ENCODE measurements at regions not wholly inside any gene's neighbourhood (a gene's known extent, or its start where the extent isn't known, plus 50 kb on each side); places are given as distances from the start of the nearest gene placed in this dataset.

DNA sequence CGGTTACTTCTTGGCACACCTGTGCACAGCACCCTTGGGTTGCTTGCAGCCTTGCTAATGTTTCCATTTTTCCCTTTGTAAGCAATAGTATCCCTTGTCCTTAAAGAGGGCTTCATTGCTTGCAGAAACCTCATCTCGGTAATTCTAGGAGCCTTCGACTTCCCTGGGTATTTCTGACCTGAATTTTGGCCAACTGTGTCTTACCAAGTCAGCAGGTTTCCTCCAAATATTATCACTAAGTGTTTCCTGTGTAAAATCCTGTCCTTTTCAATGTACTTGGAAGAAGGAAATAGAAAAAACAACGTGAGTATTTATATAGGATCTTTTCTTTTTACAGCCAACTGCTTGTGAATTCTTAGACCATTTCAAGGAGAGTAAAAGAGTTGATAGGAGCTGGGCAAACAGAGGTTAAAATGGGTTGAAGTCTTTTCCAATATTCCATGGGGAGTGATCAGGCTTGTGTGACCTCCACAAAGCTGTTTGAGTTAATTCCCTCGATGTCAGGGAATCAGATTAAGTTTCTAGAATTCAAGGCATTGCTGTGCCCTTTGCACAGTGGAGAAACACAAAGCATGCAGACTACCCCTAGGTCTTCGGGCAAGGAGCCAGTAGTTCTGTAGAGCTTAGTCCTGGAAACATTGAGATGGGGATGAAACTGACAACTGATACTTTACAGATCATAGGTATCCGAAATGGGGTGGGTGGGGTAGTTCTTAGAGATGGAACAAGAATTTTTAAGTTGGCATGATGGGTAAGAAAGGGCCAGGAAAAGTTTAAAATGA is 209.9 kb downstream of the CPE start:
- dilution Hi-C loops (cut with MboI; ENCODE audit: extremely low pct_ligation_motif_present, low sequenced_read_pairs): no loop called here
- H2AFZ ChIP-seq (ENCODE audit: low read depth, low read length): peak overlapping the region; percentile 55
- TF ChIP-seq JUN (IDR thresholded peaks at IDR 0.05; ENCODE audit: borderline replicate concordance, insufficient read depth, insufficient read length, low read depth): no peak
- no peak for TF ChIP-seq MYC (IDR thresholded peaks at IDR 0.05; ENCODE audit: low read depth, low read length)
- TF ChIP-seq, protein P1, sequence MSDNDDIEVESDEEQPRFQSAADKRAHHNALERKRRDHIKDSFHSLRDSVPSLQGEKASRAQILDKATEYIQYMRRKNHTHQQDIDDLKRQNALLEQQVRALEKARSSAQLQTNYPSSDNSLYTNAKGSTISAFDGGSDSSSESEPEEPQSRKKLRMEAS (IDR thresholded peaks at IDR 0.05; ENCODE audit: insufficient read depth, insufficient read length): no peak
- no peak for TF ChIP-seq POLR2AphosphoS5 (IDR thresholded peaks at IDR 0.05; ENCODE audit: insufficient read depth, low read depth, low read length)
- TF ChIP-seq POLR2A (IDR thresholded peaks at IDR 0.05; ENCODE audit: low read depth, low read length): no peak

DNA sequence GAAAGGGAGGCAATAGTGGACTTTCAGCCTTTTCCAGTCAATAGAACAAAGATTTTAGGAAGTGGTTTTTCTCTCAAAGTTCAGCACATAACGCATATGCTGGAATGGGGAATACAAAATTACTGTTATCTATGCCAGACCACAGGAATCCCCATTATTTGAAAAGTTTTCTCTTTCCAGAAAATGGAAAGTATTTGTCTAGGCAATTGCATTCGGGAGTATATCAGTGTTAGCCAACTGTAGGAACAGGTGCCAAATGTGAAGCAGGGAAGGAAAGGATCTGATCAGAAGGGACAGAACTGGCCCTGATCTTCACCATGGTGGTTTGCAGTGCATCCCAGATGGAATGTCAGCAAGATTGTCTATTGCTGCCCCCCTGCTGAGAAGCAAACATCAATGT is 213.6 kb downstream of the CPE start:
- Histone ChIP-seq H3K36me3 (ENCODE audit: control insufficient read depth in 2 of 2, extremely low read depth in 1 of 2, insufficient read depth in 2 of 2, low read length in 2 of 2) (no peaks in the 10 kb centered on the region), H3K4me3 (replicated peaks in 1 of 3; ENCODE audit: insufficient read depth in 1 of 3, low read depth in 1 of 3, low read length in 3 of 3) (no peak overlapping the region), H4K20me1 (replicated peaks; ENCODE audit: control insufficient read depth, extremely low read depth, insufficient read depth, low read length) (no peaks in the 10 kb centered on the region), H3K9me3 (replicated peaks; ENCODE audit: control insufficient read depth, insufficient read depth, low read length) (no peaks in the 10 kb centered on the region), H3K79me2 (ENCODE audit: control insufficient read depth, insufficient read depth, low read length) (no peaks in the 10 kb centered on the region), H3K4me2 (ENCODE audit: insufficient read depth, low read length) (no peak overlapping the region), H3K9ac (replicated peaks; ENCODE audit: extremely low read depth, insufficient read depth, low read length) (no peak overlapping the region), H3K9me1 (replicated peaks; ENCODE audit: control insufficient read depth, extremely low read depth, insufficient read depth, low read length) (no peaks in the 10 kb centered on the region), H3K27me3 (ENCODE audit: control insufficient read depth in 2 of 2, insufficient read depth in 2 of 2, low read length in 2 of 2) (no peaks in the 10 kb centered on the region), H2AFZ (ENCODE audit: low read depth, low read length) (no peak overlapping the region), H3K4me1 (ENCODE audit: control insufficient read depth, extremely low read depth, insufficient read depth, low read length) (peaks cover 7% of the 10 kb centered on the region), H3K27ac (ENCODE audit: insufficient read depth, low read depth, low read length) (no peak overlapping the region)
- no peak for DNase-seq (ENCODE audit: low read depth, low spot score)
- dilution Hi-C loops (cut with MboI; ENCODE audit: extremely low pct_ligation_motif_present, low sequenced_read_pairs) (no loop called here), intact Hi-C loops (cut with micrococcal nuclease) (no loop called here)
- ChIA-PET POLR2A (no interaction called here), CTCF (no interaction called here)
- FAIRE-seq: no peak
- TF ChIP-seq GATA2 (IDR thresholded peaks at IDR 0.05; ENCODE audit: insufficient read depth, insufficient read length, low read depth, low read length): no peak
- no peak for TF ChIP-seq MYC (IDR thresholded peaks at IDR 0.05; ENCODE audit: low read depth, low read length)
- TF ChIP-seq JUN (IDR thresholded peaks at IDR 0.05; ENCODE audit: borderline replicate concordance, insufficient read depth, insufficient read length, low read depth): no peak
- TF ChIP-seq, protein P2, sequence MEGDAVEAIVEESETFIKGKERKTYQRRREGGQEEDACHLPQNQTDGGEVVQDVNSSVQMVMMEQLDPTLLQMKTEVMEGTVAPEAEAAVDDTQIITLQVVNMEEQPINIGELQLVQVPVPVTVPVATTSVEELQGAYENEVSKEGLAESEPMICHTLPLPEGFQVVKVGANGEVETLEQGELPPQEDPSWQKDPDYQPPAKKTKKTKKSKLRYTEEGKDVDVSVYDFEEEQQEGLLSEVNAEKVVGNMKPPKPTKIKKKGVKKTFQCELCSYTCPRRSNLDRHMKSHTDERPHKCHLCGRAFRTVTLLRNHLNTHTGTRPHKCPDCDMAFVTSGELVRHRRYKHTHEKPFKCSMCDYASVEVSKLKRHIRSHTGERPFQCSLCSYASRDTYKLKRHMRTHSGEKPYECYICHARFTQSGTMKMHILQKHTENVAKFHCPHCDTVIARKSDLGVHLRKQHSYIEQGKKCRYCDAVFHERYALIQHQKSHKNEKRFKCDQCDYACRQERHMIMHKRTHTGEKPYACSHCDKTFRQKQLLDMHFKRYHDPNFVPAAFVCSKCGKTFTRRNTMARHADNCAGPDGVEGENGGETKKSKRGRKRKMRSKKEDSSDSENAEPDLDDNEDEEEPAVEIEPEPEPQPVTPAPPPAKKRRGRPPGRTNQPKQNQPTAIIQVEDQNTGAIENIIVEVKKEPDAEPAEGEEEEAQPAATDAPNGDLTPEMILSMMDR (IDR thresholded peaks at IDR 0.05; ENCODE audit: extremely low read depth in 1 of 2, insufficient read depth in 1 of 2, low read depth in 1 of 2, low read length in 2 of 2): no peak
- TF ChIP-seq EZH2 (IDR thresholded peaks at IDR 0.05; ENCODE audit: borderline replicate concordance, low read depth, low read length, severe bottlenecking): no peak
- TF ChIP-seq, protein P1 (IDR thresholded peaks at IDR 0.05; ENCODE audit: insufficient read depth, insufficient read length): no peak
- no peak for TF ChIP-seq POLR2A (IDR thresholded peaks at IDR 0.05; ENCODE audit: low read depth, low read length)
- no peak for TF ChIP-seq FOS (IDR thresholded peaks at IDR 0.05; ENCODE audit: borderline replicate concordance, insufficient read depth, low read length)
- TF ChIP-seq POLR2AphosphoS5 (IDR thresholded peaks at IDR 0.05; ENCODE audit: insufficient read depth, low read depth, low read length): no peak
- no TSS peak for BruUV-seq (replicated peaks)

More for the DNA sequence above, 209.9 kb downstream of the CPE start:
- H3K9me3 ChIP-seq (replicated peaks; ENCODE audit: control insufficient read depth, insufficient read depth, low read length): no peaks in the 10 kb centered on the region
- H3K9me1 ChIP-seq (replicated peaks; ENCODE audit: control insufficient read depth, extremely low read depth, insufficient read depth, low read length): no peaks in the 10 kb centered on the region
- no TSS peak for BruUV-seq (replicated peaks)
- ChIA-PET POLR2A (no interaction called here), CTCF (interaction anchor here (1.1 kb wide), 1 partner anchor 8 kb away, joined by 3 read pairs; no protein-coding TSS in a partner anchor)
- H3K27me3 ChIP-seq (ENCODE audit: control insufficient read depth in 2 of 2, insufficient read depth in 2 of 2, low read length in 2 of 2): no peaks in the 10 kb centered on the region
- DNase-seq (ENCODE audit: low read depth, low spot score) (peak; percentile 40), FAIRE-seq (peak; percentile 4)
- H3K36me3 ChIP-seq (ENCODE audit: control insufficient read depth in 2 of 2, extremely low read depth in 1 of 2, insufficient read depth in 2 of 2, low read length in 2 of 2): no peaks in the 10 kb centered on the region
- H3K79me2 ChIP-seq (ENCODE audit: control insufficient read depth, insufficient read depth, low read length): no peaks in the 10 kb centered on the region
- H3K9ac ChIP-seq (replicated peaks; ENCODE audit: extremely low read depth, insufficient read depth, low read length): no peak overlapping the region
- peaks cover 7% of the 10 kb centered on the region for H3K4me1 ChIP-seq (ENCODE audit: control insufficient read depth, extremely low read depth, insufficient read depth, low read length)
- H3K4me3 ChIP-seq (replicated peaks in 1 of 3; ENCODE audit: insufficient read depth in 1 of 3, low read depth in 1 of 3, low read length in 3 of 3): no peak overlapping the region
- H3K27ac ChIP-seq (ENCODE audit: insufficient read depth, low read depth, low read length): no peak overlapping the region
- no peaks in the 10 kb centered on the region for H4K20me1 ChIP-seq (replicated peaks; ENCODE audit: control insufficient read depth, extremely low read depth, insufficient read depth, low read length)
- intact Hi-C loops (cut with micrococcal nuclease): no loop called here
- H3K4me2 ChIP-seq (ENCODE audit: insufficient read depth, low read length): peak overlapping the region; percentile 21
